SW480 (cell line): ENCODE measurements at regions not wholly inside any gene's neighbourhood (a gene's known extent, or its start where the extent isn't known, plus 50 kb on each side); places are given as distances from the start of the nearest gene placed in this dataset.
"Not testable (repeated sequence)": the region's sequence is repeated elsewhere in the genome, so short reads cannot be mapped to it uniquely, and the experiment has no call there.

Source experiments
- DNase-seq: peaks from one replicate; pipeline ENCODE4 v3.0.0-alpha.2; 2016; ENCODE audit warnings: low spot score

DNA sequence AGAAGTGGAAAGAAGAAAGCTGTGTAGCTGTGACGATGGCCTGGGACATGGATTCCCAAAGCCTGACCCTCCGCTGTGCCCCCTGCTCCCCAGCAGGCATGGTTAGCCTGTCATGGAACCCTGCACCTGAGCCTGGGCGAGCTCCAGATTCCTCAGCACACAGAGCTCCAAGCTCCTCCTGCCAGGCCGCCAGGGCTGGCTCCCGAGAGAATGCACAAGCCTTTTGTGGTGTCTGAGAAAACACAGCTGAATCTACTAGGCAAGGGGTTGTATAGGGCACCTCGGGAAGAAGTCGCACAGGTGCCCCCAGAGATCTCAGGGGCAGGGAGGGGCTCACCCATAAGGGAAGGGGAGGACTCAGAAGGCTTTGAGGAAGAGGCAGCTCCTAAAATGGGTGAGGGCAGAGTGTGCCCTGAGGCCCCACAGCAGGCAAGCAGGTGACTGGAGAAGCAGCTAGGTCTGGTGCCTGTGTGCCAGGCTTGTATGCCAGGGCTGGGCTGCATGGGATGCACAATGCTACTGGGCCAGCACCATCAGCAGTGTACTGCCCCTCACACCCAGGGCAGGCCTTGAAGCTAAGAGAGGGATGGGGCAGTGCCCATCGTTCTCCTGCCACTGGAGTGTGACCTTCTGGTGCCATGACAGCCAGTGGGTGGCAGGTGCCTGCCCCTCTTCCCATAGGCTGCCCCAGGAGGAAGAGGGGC is 64.3 kb upstream of the CD93 start:
- DNase-seq = no peak

GRCh38 chr20:23149623-23150279 is 63.6 kb upstream of the CD93 start:
- DNase-seq = no peak

DNA sequence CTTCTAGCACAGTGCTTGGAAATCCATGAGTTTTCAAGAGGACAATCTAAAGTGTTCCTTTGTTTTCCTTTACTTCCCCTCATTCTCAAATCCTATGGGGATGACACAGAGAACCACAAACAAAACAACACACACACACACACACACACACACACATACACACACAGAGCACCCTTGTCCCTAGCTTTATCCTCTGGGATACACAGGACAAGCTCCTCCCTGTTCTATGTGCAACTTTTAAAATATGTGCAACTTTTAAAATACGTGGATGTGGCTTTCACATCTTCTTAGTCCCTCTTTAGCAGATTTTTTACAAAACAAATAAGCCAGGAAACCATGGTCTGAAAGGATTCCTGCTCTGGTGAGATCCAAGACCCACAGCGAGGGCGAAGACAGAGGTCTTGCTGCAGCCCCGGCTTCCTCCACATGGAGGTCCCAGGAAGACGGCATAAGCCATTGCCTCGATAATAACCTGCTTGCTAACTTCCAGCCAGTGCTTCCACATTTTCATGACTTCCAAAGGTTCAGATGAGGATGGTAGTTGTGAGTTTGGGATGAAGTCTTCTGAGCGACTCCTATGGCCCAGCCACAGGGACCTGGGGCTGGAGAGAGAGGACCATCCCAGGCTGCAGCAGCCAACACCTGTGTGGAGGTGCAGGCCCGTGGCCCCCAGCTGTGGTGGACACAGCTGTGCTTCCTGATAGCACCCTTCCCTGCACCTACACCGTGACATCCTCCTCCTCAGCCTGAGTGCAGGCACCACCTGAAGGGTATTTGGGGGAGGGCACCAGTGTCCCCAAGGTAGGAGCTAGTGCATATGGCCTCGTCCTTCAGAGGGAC is 62.8 kb upstream of the CD93 start:
- DNase-seq = peak; percentile 59

GRCh38 chr20:23147964-23148730 is 62.0 kb upstream of the CD93 start:
- peak; percentile 94 for DNase-seq

DNA sequence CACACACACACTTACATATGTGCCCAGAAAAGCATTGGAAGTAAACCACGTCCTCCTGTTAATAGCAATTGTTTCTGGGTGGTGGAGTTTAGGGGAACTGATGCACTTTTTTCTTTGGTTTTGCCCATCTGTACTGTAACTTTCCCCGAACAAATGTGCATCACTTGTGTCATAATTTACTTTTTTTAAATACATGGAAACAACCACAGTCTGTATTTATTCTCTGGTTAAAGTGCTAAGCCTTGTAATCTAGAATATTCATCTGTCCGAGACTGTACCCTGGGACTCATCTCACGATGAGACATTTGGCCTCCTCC is 61.5 kb upstream of the CD93 start:
- no peak for DNase-seq

DNA sequence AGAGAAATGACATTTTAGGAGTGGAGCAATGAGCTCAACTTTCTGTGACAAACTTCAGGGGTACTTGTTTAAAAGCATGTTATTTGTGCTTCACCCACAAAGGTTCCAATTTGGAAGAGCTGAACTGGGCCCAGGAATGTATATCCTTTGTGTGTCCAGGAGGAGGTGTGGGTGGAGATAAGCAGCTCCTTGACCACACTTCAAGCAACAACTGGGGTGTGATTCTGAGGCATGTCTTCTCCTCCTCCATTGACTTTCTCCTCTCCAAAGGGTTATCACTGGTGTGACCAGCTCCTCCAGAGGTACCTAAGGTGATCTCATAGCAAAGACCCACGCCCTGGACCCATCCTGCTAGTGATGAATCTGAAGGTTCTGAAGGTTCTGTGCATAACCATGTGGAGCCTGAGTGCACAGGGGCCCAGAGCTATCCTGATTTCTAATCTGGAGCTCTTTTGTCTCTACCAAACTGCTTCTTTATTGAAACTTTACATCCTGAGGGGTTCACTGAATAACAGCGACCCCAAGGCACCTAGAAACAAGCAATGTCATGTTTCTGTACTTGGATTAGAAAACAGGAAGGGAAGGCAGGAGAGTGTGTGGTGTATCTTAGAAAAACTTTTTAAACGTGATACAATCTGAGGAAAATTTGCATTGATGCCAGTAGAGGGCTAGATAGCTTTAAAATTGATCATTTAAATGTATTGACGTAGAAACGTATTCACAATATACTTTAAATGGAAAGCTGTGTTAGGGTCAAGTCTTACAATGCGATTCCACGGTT is 60.9 kb upstream of the CD93 start:
- no peak for DNase-seq

- DNase-seq = no peak
Observed at GRCh38 chr20:23146181-23146580, 60.1 kb upstream of the CD93 start.

DNA sequence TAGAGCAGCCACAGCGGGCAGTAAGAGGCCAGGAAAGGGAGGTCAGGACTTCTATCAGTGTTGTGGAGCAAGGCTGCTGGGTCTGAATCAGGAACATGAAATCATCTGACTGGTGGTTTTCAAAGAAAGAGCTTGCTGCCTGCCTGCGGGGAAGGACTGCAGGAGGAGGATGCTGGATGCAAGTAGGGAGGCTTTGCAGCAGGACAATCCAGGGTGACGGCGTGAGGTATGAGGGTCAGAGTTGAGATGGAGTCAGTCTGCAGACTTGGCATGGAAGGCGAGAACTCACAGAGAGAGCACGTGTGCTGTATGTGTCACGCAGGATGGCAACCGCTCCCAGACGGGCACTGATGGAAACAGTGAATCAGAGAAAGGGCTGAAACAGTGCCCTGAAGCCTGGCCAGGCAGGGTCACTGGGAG is 59.2 kb upstream of the CD93 start:
- DNase-seq = no peak

DNA sequence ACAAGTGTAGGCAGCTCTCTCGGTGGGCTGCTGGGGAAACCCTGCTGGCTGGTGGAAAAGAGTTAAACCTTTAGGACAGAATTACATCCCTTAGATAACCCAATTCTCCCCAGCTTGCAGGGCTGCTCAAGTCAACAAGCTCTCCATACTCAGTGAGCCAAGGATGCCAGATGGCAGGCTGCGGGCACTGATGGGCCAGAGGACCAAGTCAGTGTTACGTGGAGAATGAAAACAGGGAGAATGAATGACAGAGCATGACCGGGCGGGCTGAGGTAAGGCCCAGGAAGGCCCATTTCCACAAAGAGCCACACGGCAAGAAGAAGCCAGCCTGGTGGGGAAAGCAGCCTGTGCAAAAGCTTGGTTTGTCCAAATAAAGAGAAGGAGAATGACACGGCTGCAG is 58.7 kb upstream of the CD93 start:
- no peak for DNase-seq

DNA sequence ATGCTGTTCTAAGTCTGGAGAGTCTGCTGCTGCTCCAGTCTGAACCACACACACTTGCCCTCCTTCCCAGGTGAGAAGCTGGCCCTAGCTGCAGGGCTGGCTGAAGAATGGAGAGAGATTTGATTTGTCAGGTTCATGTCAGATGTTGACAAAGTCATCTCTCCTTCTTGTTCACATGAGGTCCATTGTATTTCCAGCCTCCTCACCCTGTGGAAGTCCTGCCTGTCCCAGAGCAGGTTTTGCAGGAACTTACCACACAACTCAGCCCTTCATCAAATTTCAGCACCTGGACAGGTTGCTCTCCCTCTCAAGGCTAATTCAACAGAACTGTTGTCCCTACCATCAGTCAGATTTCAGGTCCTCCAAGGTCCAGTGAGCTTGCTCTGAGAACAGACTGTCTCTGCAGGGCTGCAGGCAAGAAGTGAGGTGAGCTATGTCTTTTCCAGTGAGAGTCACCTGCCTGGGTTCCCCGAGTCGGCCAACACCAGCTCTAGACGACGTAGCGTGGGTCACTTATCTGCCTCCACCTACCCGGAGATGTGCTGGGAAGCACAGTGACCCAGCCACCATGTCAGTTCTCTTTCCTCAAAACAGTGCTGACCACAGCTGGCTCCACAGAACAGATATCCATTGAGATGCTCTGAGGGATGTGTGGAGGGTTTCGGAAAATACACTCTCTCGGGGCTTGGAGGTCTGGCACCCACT is 58.0 kb upstream of the CD93 start:
- no peak for DNase-seq

DNA sequence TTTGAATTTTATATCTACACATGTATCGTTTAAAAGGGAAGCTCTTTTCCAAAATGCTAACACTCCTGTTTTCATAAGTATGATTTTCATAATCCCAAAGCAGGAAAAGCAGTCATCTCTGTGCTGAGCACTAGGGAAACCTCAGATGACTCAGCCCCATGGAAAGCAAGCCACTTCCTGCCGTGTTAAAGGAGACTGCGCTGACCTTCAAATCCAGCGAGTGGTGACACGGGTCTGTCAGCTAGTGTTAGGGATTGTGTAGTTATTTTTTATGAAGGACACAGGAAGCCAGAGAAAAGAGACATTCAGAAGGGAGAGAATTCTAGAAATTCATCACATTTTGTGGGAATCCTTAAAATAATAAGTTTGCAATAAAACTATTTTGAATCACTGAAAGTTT is 57.0 kb upstream of the CD93 start:
- DNase-seq = peak; percentile 99

- peak; percentile 100 for DNase-seq
Observed at GRCh38 chr20:23142162-23143050, 56.3 kb upstream of the CD93 start.

- no peak for DNase-seq
Observed at GRCh38 chr20:23141450-23142161, 55.5 kb upstream of the CD93 start.

GRCh38 chr20:23140991-23141390 is 54.9 kb upstream of the CD93 start:
- DNase-seq = no peak

DNA sequence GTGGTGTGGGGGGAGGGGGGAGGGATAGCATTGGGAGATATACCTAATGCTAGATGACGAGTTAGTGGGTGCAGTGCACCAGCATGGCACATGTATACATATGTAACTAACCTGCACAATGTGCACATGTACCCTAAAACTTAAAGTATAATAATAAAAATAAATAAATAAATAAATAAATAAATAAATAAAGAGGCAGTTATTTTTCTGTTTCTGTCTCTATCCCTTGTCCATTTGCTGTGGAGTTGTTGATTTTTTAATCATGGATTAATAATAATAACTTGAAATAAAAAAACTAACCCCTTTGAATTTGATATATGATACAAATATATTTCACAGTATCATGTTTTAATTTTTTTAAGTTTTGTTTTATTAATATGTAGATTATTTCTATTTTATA is 53.9 kb upstream of the CD93 start:
- not testable (repeated sequence) for DNase-seq

DNA sequence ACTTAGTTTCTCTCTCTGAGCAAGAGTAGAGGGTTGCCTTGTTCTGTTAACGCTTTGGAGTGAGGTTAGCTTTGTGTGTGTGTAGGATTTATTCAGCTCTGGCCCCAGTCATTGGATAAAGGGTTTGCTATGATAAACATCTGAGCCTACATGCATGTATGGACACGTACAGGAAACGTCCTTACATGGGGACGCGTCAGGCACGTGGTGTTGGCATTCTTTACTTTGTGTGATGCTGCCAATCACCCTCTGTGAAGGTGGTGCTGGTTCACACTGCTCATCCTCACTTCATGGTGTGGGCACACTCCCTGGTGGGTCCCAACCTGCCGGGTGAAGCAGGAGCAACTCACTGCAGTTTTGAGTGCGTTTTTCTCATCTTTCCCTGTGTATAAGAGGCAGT is 53.4 kb upstream of the CD93 start:
- peak; percentile 98 for DNase-seq

DNA sequence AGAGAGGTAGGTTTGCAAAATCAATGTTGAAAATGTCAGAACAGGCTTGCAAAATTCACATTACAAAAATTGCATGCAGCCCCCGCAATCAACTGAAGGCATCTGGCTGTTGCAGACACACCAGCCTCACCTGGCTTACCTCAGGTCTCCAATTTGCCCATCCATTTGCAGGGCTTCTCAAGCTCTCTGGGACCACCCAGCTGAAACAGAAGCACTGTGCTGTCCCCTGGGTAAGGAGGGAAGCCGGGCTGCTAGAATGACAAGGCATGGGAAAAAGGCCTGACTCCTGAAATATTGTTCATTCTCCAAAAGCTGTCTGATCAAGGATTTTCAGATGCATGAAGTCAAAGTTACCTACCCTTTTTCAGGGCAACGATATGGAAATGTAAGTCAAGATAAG is 52.6 kb upstream of the CD93 start:
- no peak for DNase-seq

GRCh38 chr20:23138226-23138625 is 52.1 kb upstream of the CD93 start:
- DNase-seq = no peak
